ENCODE measurements at regions not wholly inside any gene's neighbourhood (a gene's known extent, or its start where the extent isn't known, plus 50 kb on each side); places are given as distances from the start of the nearest gene placed in this dataset.

DNA sequence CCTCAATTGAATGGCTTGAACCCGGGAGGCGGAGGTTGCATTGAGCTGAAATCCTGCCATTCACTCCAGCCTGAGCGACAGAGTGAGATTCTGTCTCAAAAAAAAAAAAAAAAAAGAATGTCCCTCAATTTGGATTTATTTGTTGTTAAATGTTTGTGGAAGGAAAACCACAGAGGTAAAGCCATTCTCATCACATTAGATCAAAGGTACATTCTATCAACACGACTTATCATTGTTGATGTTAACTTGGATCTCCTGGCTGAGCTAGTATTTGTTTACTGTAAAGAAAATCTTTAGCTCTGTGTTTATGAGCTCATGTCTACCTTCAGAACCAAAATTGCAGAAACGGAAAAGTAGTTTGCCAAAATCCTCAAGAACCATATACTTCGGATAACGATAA is 91.4 kb upstream of the SALL4 start:
- H3K4me2 ChIP-seq (ENCODE audit: insufficient read depth, low read length), result no peak overlapping the region
- no peak overlapping the region for H3K27ac ChIP-seq (ENCODE audit: low read length)
- TF ChIP-seq EZH2 (IDR thresholded peaks at IDR 0.05; ENCODE audit: borderline replicate concordance, low read depth, low read length, severe bottlenecking), result no peak
- no peak for TF ChIP-seq CTCF (IDR thresholded peaks at IDR 0.05; ENCODE audit: borderline replicate concordance, extremely low read depth, low read length, poor library complexity, severe bottlenecking)
- H3K4me1 ChIP-seq (ENCODE audit: insufficient read depth, low read length), result no peaks in the 10 kb centered on the region
- H3K27me3 ChIP-seq (ENCODE audit: insufficient read depth, low read length, poor library complexity), result peaks cover 4% of the 10 kb centered on the region
- H2AFZ ChIP-seq (ENCODE audit: low read depth, low read length), result no peak overlapping the region
- no peaks in the 10 kb centered on the region for H3K36me3 ChIP-seq (ENCODE audit: insufficient read depth, low read length)
- H3K79me2 ChIP-seq (ENCODE audit: insufficient read depth, low read length), result no peaks in the 10 kb centered on the region
- H4K20me1 ChIP-seq (ENCODE audit: insufficient read depth, low read length), result no peaks in the 10 kb centered on the region
- ATAC-seq (ENCODE audit: insufficient read depth, low read depth) (no peak), DNase-seq (no peak)
- no peak overlapping the region for H3K4me3 ChIP-seq (ENCODE audit: low read depth in 1 of 2, low read length in 2 of 2)
- H3K9me3 ChIP-seq (ENCODE audit: insufficient read depth, low read length, severe bottlenecking), result no peaks in the 10 kb centered on the region
- no peak overlapping the region for H3K9ac ChIP-seq (ENCODE audit: low read depth, low read length)

DNA sequence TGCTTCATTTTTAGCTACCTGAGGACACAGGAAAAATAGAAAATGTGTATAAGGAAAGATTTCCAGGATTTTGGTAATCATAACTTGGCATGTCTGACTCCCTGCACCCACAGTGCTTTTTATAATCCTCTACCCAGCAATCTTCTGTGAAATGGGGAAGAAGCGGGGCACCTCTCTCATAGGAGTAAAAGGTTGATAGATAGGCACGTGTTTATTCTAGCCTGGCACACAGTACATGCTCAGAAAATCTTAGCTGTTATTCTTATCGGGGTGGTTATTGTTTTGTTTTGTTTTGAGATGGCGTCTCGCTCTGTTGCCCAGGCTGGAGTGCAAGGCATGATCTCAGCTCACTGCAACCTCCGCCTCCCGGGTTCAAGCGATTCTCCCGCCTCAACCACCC is 87.7 kb upstream of the SALL4 start:
- no peak for TF ChIP-seq CTCF (IDR thresholded peaks at IDR 0.05; ENCODE audit: borderline replicate concordance, extremely low read depth, low read length, poor library complexity, severe bottlenecking)
- no peak for TF ChIP-seq EZH2 (IDR thresholded peaks at IDR 0.05; ENCODE audit: borderline replicate concordance, low read depth, low read length, severe bottlenecking)
- no peak overlapping the region for H3K27ac ChIP-seq (ENCODE audit: low read length)
- H3K27me3 ChIP-seq (ENCODE audit: insufficient read depth, low read length, poor library complexity), result peaks cover 4% of the 10 kb centered on the region
- no peak overlapping the region for H2AFZ ChIP-seq (ENCODE audit: low read depth, low read length)
- H3K9me3 ChIP-seq (ENCODE audit: insufficient read depth, low read length, severe bottlenecking), result no peaks in the 10 kb centered on the region
- ATAC-seq (ENCODE audit: insufficient read depth, low read depth) (no peak), DNase-seq (no peak)
- no peak overlapping the region for H3K4me2 ChIP-seq (ENCODE audit: insufficient read depth, low read length)
- H4K20me1 ChIP-seq (ENCODE audit: insufficient read depth, low read length), result no peaks in the 10 kb centered on the region
- H3K79me2 ChIP-seq (ENCODE audit: insufficient read depth, low read length), result no peaks in the 10 kb centered on the region
- H3K4me1 ChIP-seq (ENCODE audit: insufficient read depth, low read length), result no peaks in the 10 kb centered on the region
- no peak overlapping the region for H3K4me3 ChIP-seq (ENCODE audit: low read depth in 1 of 2, low read length in 2 of 2)
- H3K9ac ChIP-seq (ENCODE audit: low read depth, low read length), result no peak overlapping the region
- H3K36me3 ChIP-seq (ENCODE audit: insufficient read depth, low read length), result no peaks in the 10 kb centered on the region

GRCh38 chr20:51889466-51889865 is 87.1 kb upstream of the SALL4 start:
- no peaks in the 10 kb centered on the region for H3K36me3 ChIP-seq (ENCODE audit: insufficient read depth, low read length)
- peaks cover 4% of the 10 kb centered on the region for H3K27me3 ChIP-seq (ENCODE audit: insufficient read depth, low read length, poor library complexity)
- no peak overlapping the region for H3K27ac ChIP-seq (ENCODE audit: low read length)
- no peak for ATAC-seq (ENCODE audit: insufficient read depth, low read depth)
- H3K9me3 ChIP-seq (ENCODE audit: insufficient read depth, low read length, severe bottlenecking), result no peaks in the 10 kb centered on the region
- H3K9ac ChIP-seq (ENCODE audit: low read depth, low read length), result no peak overlapping the region
- H4K20me1 ChIP-seq (ENCODE audit: insufficient read depth, low read length), result no peaks in the 10 kb centered on the region
- no peak overlapping the region for H3K4me2 ChIP-seq (ENCODE audit: insufficient read depth, low read length)
- no peaks in the 10 kb centered on the region for H3K4me1 ChIP-seq (ENCODE audit: insufficient read depth, low read length)
- H3K4me3 ChIP-seq (ENCODE audit: low read depth in 1 of 2, low read length in 2 of 2), result no peak overlapping the region
- no peak for DNase-seq
- no peaks in the 10 kb centered on the region for H3K79me2 ChIP-seq (ENCODE audit: insufficient read depth, low read length)
- TF ChIP-seq EZH2 (IDR thresholded peaks at IDR 0.05; ENCODE audit: borderline replicate concordance, low read depth, low read length, severe bottlenecking), result no peak
- no peak for TF ChIP-seq CTCF (IDR thresholded peaks at IDR 0.05; ENCODE audit: borderline replicate concordance, extremely low read depth, low read length, poor library complexity, severe bottlenecking)
- H2AFZ ChIP-seq (ENCODE audit: low read depth, low read length), result no peak overlapping the region

DNA sequence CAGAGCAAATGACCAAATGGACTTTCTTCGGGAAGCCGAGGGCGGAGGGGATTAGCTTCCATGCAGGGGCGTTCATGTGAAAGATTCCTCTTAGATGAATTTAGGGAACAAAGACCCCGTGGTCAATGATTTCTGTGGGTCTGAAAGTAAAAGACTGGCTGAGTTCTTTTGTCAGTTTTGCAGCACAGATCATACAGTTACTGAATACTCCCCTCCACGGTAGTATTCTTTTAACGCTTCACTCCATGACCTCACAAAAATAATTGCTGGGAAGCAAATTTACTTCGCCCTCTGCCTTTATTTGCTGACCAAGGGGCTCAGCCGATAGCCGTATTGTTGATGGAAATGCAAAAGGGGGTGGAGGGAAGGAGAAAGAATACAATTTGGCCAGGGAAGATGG is 86.0 kb upstream of the SALL4 start:
- Histone ChIP-seq H3K27ac (ENCODE audit: low read length) (no peak overlapping the region), H3K4me2 (ENCODE audit: insufficient read depth, low read length) (no peak overlapping the region), H3K9ac (ENCODE audit: low read depth, low read length) (no peak overlapping the region), H3K36me3 (ENCODE audit: insufficient read depth, low read length) (no peaks in the 10 kb centered on the region), H3K4me1 (ENCODE audit: insufficient read depth, low read length) (no peaks in the 10 kb centered on the region), H3K9me3 (ENCODE audit: insufficient read depth, low read length, severe bottlenecking) (no peaks in the 10 kb centered on the region), H2AFZ (ENCODE audit: low read depth, low read length) (no peak overlapping the region), H3K27me3 (ENCODE audit: insufficient read depth, low read length, poor library complexity) (no peaks in the 10 kb centered on the region), H3K79me2 (ENCODE audit: insufficient read depth, low read length) (no peaks in the 10 kb centered on the region), H3K4me3 (ENCODE audit: low read depth in 1 of 2, low read length in 2 of 2) (no peak overlapping the region), H4K20me1 (ENCODE audit: insufficient read depth, low read length) (no peaks in the 10 kb centered on the region)
- TF ChIP-seq CTCF (IDR thresholded peaks at IDR 0.05; ENCODE audit: borderline replicate concordance, extremely low read depth, low read length, poor library complexity, severe bottlenecking) (no peak), EZH2 (IDR thresholded peaks at IDR 0.05; ENCODE audit: borderline replicate concordance, low read depth, low read length, severe bottlenecking) (no peak)
- ATAC-seq (ENCODE audit: insufficient read depth, low read depth) (no peak), DNase-seq (no peak)

Measured in DND-41 (cell line).